ENCODE measurements at regions not wholly inside any gene's neighbourhood (a gene's known extent, or its start where the extent isn't known, plus 50 kb on each side); places are given as distances from the start of the nearest gene placed in this dataset.

- TF ChIP-seq CTCF (IDR thresholded peaks at IDR 0.05): peak; percentile 18
- Mint-ChIP-seq H3K27ac (ENCODE audit: unreplicated experiment) (no peak overlapping the region), H3K4me1 (ENCODE audit: low read depth) (peaks cover 2% of the 10 kb centered on the region), H3K27me3 (ENCODE audit: low read depth) (no peaks in the 10 kb centered on the region), H3K36me3 (ENCODE audit: low read depth) (no peaks in the 10 kb centered on the region), H3K9me3 (ENCODE audit: low read depth) (no peaks in the 10 kb centered on the region), H3K4me3 (ENCODE audit: unreplicated experiment) (no peak overlapping the region)
- DNase-seq (ENCODE audit: low spot score): no peak
These were observed 294.3 kb upstream of the SETBP1 start for GRCh38 chr18:44386401-44386800.

DNA sequence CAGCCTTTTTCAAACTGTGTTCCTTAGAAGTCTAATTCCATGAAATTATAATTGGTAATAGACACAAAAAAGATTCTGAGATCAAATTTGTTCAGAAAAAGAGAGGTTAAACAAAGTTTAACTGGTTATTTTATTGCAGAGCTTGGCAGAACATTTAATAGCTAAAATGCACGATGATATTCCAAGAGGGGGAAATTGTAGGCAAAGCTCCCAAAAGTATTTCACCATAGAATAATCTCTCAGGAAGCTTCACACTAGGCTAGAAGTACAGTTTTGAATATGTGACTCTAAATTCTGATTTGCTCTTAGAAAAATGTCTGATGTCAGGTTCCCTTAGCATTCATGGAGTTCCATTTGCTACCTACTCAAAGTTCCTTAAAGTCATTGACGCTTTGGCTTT lies 292.4 kb upstream of the SETBP1 start:
- peaks cover 2% of the 10 kb centered on the region for H3K4me1 Mint-ChIP-seq (ENCODE audit: low read depth)
- DNase-seq (ENCODE audit: low spot score): no peak
- no peaks in the 10 kb centered on the region for H3K9me3 Mint-ChIP-seq (ENCODE audit: low read depth)
- no peaks in the 10 kb centered on the region for H3K36me3 Mint-ChIP-seq (ENCODE audit: low read depth)
- H3K27me3 Mint-ChIP-seq (ENCODE audit: low read depth): no peaks in the 10 kb centered on the region
- H3K4me3 Mint-ChIP-seq (ENCODE audit: unreplicated experiment): no peak overlapping the region
- no peak for TF ChIP-seq CTCF (IDR thresholded peaks at IDR 0.05)
- no peak overlapping the region for H3K27ac Mint-ChIP-seq (ENCODE audit: unreplicated experiment)

DNA sequence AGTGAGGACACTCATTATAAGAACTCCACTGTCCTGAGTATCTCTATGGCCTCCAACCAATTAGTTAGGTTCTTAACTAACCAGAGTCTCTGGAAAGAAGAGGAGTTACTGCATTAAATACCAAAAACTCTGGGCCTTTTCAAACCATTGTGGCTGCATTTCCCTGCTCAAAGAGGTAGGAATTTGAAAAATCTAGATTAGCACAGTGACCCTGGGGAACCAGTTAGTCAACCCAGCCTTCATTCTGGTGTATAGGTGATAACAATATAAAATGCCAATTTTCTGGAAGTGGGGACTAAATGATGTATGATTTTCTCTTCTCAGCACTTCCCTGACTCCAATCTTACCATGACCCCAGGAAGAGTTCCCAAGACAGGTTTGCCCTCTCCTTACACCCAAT lies 287.8 kb upstream of the SETBP1 start:
- Mint-ChIP-seq H3K27ac (ENCODE audit: unreplicated experiment) (no peak overlapping the region), H3K27me3 (ENCODE audit: low read depth) (no peaks in the 10 kb centered on the region), H3K36me3 (ENCODE audit: low read depth) (no peaks in the 10 kb centered on the region), H3K9me3 (ENCODE audit: low read depth) (no peaks in the 10 kb centered on the region), H3K4me3 (ENCODE audit: unreplicated experiment) (no peak overlapping the region), H3K4me1 (ENCODE audit: low read depth) (no peaks in the 10 kb centered on the region)
- no peak for TF ChIP-seq CTCF (IDR thresholded peaks at IDR 0.05)
- no peak for DNase-seq (ENCODE audit: low spot score)

GRCh38 chr18:44393406-44393805 lies 287.3 kb upstream of the SETBP1 start:
- Mint-ChIP-seq H3K4me1 (ENCODE audit: low read depth) (no peaks in the 10 kb centered on the region), H3K27ac (ENCODE audit: unreplicated experiment) (no peak overlapping the region), H3K4me3 (ENCODE audit: unreplicated experiment) (no peak overlapping the region), H3K27me3 (ENCODE audit: low read depth) (no peaks in the 10 kb centered on the region), H3K9me3 (ENCODE audit: low read depth) (no peaks in the 10 kb centered on the region), H3K36me3 (ENCODE audit: low read depth) (no peaks in the 10 kb centered on the region)
- DNase-seq (ENCODE audit: low spot score): no peak
- TF ChIP-seq CTCF (IDR thresholded peaks at IDR 0.05): no peak

DNA sequence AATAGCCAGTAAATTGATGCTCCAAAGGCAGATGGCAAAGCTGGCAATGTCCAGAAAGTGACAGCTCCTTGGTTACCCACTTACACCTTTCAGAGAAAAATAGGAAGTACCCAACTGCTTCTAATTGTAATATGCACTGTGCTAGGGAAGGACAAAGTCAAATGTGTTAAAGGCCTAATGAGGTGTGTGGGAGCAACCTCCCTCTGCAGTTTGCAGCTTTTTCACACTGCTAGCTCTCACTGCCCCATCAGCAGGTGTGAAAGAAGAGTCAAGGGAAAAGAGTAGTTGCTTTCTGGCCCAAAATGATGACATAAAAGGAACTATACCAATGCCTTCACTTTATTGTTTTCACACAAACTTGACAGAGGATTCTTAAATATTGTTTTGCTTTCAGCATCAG lies 284.1 kb upstream of the SETBP1 start:
- Mint-ChIP-seq H3K4me3 (ENCODE audit: unreplicated experiment) (no peak overlapping the region), H3K27me3 (ENCODE audit: low read depth) (no peaks in the 10 kb centered on the region), H3K4me1 (ENCODE audit: low read depth) (no peaks in the 10 kb centered on the region), H3K27ac (ENCODE audit: unreplicated experiment) (no peak overlapping the region), H3K36me3 (ENCODE audit: low read depth) (no peaks in the 10 kb centered on the region), H3K9me3 (ENCODE audit: low read depth) (no peaks in the 10 kb centered on the region)
- no peak for DNase-seq (ENCODE audit: low spot score)
- TF ChIP-seq CTCF (IDR thresholded peaks at IDR 0.05): no peak

Data from chondrocyte (in vitro differentiated cells).